ENCODE measurements at regions not wholly inside any gene's neighbourhood (a gene's known extent, or its start where the extent isn't known, plus 50 kb on each side); places are given as distances from the start of the nearest gene placed in this dataset.

DNA sequence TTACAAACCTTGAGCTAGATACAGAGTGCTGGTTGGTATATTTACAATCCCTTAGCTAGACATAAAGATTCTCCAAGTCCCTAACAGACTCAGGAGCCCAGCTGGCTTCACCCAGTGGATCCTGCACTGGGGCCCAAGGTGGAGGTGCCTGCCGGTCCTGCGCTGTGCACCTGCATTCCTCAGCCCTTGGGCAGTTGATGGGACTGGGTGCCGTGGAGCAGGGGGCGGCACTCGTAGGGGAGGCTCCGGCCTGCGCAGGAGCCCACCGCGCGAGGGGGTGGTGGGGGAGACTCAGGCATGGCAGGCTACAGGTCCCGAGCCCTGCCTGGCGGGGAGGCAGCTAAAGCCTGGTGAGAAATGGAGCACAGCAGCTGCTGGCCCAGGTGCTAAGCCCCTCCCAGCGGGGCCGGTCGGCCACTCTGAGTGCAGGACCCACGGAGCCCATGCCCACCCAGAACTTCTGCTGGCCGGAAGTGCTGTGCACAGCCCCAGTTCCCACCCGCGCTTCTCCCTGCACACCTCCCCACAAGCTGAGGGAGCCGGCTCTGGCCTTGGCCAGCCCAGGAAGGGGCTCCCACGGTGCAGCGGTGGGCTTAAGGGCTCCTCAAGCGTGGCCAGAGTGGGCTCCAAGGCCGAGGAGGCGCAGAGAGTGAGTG, 1464.7 kb downstream of the EFNA5 start:
- TF ChIP-seq, protein P1, sequence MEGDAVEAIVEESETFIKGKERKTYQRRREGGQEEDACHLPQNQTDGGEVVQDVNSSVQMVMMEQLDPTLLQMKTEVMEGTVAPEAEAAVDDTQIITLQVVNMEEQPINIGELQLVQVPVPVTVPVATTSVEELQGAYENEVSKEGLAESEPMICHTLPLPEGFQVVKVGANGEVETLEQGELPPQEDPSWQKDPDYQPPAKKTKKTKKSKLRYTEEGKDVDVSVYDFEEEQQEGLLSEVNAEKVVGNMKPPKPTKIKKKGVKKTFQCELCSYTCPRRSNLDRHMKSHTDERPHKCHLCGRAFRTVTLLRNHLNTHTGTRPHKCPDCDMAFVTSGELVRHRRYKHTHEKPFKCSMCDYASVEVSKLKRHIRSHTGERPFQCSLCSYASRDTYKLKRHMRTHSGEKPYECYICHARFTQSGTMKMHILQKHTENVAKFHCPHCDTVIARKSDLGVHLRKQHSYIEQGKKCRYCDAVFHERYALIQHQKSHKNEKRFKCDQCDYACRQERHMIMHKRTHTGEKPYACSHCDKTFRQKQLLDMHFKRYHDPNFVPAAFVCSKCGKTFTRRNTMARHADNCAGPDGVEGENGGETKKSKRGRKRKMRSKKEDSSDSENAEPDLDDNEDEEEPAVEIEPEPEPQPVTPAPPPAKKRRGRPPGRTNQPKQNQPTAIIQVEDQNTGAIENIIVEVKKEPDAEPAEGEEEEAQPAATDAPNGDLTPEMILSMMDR (IDR thresholded peaks at IDR 0.05) = no peak
- TF ChIP-seq POLR2A (IDR thresholded peaks at IDR 0.05) = no peak
- TF ChIP-seq EP300 (IDR thresholded peaks at IDR 0.05) = no peak
- TF ChIP-seq POLR2AphosphoS5 (IDR thresholded peaks at IDR 0.05) = no peak

Measured in sigmoid colon (tissue), 4 donors.